ENCODE measurements at regions not wholly inside any gene's neighbourhood (a gene's known extent, or its start where the extent isn't known, plus 50 kb on each side); places are given as distances from the start of the nearest gene placed in this dataset.
"Not testable (repeated sequence)": the region's sequence is repeated elsewhere in the genome, so short reads cannot be mapped to it uniquely, and the experiment has no call there.

GRCh38 chr14:104304451-104305351, 166.3 kb downstream of the KIF26A start:
- DNase-seq (ENCODE audit: low read depth) = no peak

GRCh38 chr14:104305511-104306449, 167.4 kb downstream of the KIF26A start:
- DNase-seq (ENCODE audit: low read depth) = no peak

GRCh38 chr14:104306450-104307040, 168.2 kb downstream of the KIF26A start:
- DNase-seq (ENCODE audit: low read depth) = no peak

- no peak for DNase-seq (ENCODE audit: low read depth)
These were observed 168.8 kb downstream of the KIF26A start for GRCh38 chr14:104307246-104307626.

DNA sequence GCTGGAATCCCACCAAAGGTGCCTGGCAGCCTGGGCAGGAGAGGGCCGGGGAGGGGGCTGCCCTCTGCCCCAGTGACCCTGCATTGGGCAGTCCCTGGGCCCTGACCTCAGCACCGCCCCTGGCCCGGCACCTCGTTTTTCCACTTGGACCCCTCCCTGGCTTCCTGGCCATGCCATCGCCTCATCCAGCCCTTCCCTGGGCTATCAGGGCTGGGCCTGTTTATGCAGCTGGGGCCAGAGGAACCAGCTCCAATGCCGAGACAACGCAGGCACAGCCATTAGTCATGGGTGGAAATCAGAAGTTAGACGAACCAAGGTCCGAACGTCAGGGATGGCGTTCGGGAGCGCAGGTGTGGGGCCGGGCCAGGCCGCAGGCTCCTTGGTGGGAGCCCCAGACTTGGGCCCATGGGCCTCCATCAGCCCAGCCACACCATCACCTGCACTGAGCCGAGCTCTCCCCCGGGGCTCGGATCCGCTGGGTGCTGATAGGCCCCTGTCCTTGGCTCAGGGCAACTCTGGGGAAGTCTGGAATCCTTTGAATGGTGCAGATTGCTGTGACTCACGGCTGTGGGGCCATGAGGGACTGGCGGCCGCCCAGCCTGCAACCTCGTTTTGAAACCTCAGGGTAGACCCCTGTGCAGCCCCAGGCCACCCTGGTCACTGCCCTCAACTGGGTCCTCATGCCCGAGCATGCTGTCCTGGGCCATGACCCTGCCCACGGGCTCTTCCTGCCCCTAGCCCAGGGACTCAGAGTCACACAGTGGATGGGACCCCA, 169.4 kb downstream of the KIF26A start:
- DNase-seq (ENCODE audit: low read depth) = no peak

DNA sequence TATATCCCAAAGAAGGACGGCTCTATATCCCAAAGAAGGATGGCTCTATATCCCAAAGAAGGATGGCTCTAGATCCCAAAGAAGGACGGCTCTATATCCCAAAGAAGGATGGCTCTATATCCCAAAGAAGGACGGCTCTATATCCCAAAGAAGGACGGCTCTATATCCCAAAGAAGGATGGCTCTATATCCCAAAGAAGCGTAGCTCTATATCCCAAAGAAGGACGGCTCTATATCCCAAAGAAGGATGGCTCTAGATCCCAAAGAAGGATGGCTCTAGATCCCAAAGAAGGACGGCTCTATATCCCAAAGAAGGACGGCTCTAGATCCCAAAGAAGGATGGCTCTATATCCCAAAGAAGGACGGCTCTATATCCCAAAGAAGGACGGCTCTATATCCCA, 170.1 kb downstream of the KIF26A start:
- not testable (repeated sequence) for DNase-seq (ENCODE audit: low read depth)

DNA sequence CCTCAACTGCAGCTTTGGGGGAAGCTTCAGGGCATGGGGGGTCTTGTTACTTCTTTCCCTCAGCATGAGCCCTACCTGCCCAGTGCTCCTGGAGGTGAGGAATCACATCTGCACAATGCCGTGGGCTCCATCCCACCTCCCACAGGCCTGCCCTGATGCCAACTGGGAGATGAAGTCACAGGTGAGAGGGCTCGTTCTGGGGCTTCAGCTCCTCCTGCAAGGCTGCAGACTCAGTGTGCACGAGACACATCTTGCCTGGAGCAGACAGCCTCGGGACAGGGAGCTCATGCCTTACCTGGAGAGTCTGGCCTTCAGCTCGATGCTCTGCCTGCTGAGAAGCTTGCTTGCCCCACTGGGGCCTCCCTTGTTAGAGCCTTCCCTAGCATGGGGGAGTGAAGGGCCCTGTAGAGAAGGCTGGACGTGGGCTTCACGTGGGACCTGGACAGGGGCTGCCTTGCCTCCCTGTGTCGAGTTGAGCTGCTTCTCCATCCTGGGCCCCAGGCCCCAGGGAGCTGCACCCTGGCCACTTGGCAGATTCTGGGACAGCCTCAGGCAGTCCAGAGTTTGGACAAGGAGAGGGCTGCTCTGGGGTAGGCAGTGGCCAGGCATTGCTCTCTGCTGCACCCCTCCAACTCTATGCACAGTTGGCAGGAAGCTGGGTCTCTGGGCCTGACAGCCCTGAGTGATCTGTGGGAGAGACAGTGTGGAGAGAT, 171.4 kb downstream of the KIF26A start:
- no peak for DNase-seq (ENCODE audit: low read depth)

GRCh38 chr14:104311358-104311757, 173.0 kb downstream of the KIF26A start:
- DNase-seq (ENCODE audit: low read depth) = no peak

GRCh38 chr14:104313674-104314073, 175.3 kb downstream of the KIF26A start:
- DNase-seq (ENCODE audit: low read depth) = no peak

GRCh38 chr14:104314251-104314941, 176.0 kb downstream of the KIF26A start:
- DNase-seq (ENCODE audit: low read depth) = no peak

DNA sequence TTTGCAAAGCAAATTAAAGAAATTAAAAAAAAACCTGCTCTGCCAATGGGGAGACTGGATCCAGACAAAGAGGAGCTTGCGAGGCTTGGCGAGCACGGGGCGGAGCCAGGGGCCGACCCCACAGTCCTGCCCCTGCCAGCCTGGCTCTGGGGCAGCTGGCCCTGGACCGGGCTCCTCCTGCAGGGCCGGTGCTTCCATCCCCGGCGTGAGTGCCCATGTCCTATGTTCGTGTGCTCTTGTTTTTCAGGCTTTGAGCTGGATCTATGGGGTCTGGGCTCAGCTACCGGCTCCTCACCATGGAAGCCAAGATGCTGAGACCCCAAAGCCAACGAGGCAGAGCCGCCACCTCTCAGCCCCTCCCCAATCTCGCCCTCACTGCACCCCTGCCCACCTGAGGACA, 176.8 kb downstream of the KIF26A start:
- DNase-seq (ENCODE audit: low read depth) = no peak

- no peak for DNase-seq (ENCODE audit: low read depth)
These were observed 177.2 kb downstream of the KIF26A start for GRCh38 chr14:104315625-104316024.

- no peak for DNase-seq (ENCODE audit: low read depth)
These were observed 177.8 kb downstream of the KIF26A start for GRCh38 chr14:104316121-104316722.

DNA sequence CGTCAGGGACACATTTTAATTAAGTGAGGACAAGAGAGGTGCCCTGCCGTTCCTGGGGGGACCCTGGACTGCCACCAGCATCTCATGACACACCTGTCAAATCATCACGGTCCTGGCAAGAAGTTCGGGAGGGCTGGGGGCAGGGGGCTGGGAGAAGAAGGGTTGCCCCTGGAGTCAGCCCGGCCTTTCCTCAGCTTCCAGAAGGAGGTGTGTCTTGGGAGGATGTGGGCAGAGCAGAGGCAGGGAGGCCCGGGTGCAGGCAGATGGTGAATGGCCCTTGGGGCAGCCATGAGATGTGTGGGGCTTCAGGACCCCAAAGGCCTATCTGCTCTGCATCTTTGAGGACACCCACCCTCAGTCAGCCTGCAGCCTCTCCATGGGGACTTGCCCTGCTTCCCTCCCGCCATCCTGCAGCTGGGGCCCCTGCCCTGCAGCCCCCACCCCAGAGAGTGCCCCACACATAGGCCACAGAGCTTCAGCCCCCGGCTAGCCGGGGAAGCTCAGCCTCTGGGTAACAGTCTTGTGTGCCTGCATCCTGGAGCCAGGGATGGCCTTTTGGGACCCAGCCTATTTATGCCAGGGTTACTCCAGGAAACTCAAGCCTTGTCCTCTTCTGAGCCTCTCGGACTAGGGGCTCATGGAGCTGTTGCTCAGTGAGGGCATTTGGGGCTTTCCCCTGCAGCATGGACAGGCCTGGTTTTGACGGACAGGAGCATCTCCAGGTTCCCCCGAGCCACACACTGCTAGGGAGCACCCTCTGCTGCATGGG, 178.5 kb downstream of the KIF26A start:
- DNase-seq (ENCODE audit: low read depth) = no peak

DNA sequence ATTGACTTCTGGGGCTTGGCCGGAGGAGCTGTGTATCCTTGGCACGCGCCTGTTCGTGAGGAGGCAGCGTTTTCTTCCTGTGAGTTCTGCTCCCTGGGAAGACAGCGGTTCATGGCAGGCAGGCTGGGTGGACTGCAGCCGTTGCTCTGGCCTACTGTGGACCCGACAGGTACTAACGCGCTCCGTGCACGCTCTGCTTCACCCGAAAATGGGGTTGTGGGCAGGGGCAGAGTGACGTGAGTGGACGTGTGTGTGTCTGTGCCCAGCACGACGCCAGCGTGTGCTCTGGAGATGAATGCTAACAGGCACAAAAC, 179.1 kb downstream of the KIF26A start:
- DNase-seq (ENCODE audit: low read depth) = no peak

DNA sequence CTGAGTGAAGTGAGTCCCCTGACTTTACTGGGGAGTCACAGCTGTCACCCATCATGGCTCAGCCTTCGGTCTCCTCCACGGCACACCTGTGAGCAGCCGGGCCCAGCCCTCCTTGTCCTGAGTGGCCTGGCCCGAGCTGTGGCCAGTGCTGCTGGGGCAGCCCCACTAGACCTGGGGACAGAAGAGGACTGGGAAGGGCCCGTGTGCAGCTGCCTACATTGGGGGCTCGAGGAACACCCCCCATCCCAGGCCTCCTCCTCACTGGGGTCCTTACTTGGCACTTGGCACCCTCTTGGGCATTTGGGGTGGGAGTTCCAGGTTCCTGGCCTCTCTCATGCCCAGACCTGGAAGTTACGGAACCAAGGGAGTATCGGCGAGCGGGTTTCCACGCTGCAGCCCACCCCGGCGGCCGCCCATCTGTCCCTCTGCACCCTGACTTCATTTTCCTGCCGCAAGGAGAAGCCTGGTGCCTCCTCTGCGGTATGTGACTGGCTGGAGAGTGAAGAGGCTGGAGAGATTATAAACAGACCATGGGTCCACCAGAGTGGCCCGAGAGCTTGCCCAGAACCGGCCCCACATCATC, 179.7 kb downstream of the KIF26A start:
- DNase-seq (ENCODE audit: low read depth) = no peak

- DNase-seq (ENCODE audit: low read depth) = no peak
These were observed 180.4 kb downstream of the KIF26A start for GRCh38 chr14:104318558-104319490.

Data from Daoy (cell line).